ENCODE measurements at regions not wholly inside any gene's neighbourhood (a gene's known extent, or its start where the extent isn't known, plus 50 kb on each side); places are given as distances from the start of the nearest gene placed in this dataset.

DNA sequence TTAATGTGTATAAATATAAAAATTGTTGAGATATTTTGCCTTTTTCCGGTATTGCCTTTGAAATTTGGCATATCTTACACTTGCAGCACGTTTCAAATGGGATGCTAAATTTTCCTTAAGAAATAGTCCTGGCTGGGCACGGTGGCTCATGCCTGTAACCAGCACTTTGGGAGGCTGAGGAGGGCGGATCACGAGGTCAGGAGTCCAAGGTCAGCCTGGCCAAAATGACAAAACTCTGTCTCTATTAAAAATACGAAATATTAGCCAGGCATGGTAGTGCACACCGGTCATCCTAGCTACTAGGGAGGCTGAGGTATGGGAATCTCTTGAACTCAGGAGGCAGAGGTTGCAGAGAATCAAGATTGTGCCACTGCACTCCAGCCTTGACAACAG lies 220.2 kb downstream of the PTEN start:
- no peak for DNase-seq (ENCODE audit: low spot score)

DNA sequence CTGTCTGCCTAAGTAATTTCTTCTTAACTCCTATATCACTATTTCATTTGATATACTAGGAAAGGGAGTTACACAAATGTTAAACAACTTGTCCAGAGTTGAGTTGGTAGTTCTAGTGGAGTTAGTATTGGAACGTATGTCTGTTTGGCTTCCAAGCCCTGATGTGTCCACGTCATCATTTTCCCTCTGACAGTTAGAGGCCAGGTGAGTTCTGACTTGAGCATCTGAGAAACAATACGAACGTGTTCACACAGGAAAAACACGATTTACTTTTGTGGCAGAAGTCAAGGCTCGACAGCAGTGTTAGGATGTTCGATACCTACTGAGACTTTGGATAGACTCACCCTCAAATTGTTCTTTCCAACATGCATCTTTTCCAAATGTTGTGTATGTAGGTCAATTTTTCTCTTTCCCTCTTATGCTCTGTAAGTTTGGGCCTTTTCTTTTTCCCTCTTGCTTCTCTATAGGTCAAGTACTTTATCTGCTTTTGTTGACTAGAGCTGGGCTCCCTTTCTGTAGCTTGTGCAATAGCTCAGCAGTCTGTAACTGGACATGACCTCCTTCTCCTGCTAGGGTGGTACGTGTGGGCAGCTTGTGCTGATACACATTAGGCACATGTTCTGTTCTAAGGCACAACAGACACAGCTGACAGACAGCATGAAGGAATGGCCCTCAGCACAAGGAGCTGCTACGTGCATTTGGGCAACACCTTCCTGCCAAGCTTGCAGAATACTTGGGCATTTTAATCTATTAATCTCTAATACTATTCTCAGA lies 222.9 kb downstream of the PTEN start:
- DNase-seq (ENCODE audit: low spot score) = no peak

GRCh38 chr10:88088441-88089340 lies 225.3 kb downstream of the PTEN start:
- no peak for DNase-seq (ENCODE audit: low spot score)

DNA sequence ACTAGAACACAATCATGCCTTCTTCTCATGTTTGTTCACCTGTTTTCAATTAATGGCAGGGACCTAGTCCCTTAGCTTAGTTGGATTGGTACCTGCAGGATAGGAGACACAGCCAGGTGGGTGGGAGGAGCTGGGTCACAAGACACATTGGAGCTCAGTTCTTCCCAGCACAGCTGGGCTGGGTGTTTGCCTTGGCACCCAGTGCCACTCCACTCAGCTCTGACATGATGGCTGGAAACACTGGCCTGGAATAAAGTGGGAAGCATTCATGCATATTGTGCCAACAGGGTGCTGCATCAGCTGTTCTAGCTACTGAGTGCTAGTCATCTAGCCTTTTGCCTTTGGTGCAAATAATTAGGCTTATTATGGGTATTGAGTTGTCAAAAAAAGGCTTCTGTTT lies 226.1 kb downstream of the PTEN start:
- no peak for DNase-seq (ENCODE audit: low spot score)

- no peak for DNase-seq (ENCODE audit: low spot score)
Observed at GRCh38 chr10:88090568-88091214, 227.3 kb downstream of the PTEN start.

DNA sequence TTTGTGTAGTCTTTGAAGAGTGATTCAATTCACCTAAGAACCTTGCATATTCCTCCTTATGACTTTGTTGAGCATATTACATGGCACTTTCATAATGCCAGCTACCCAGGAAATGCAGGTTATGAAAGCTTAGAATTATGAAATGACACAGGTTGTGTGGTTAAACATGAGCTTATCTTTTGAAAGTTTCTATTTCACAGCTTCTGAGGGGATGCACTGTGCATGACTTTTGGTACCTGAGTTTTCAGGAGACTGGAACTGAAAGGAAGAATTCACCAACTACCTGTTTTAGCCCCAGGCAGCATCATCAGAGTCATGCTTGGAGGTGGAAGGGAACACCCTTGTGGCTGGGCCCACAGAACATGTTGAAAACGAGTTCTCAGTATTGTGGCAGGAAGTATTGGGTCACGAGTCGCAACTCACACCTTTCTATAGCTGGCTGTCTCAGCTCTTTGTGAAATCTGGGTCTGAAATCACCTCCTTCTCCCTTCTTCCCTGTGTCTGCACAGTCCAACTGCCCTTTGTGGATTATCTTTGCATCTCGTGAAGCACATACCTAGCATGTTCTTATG lies 228.2 kb downstream of the PTEN start:
- DNase-seq (ENCODE audit: low spot score) = no peak

DNA sequence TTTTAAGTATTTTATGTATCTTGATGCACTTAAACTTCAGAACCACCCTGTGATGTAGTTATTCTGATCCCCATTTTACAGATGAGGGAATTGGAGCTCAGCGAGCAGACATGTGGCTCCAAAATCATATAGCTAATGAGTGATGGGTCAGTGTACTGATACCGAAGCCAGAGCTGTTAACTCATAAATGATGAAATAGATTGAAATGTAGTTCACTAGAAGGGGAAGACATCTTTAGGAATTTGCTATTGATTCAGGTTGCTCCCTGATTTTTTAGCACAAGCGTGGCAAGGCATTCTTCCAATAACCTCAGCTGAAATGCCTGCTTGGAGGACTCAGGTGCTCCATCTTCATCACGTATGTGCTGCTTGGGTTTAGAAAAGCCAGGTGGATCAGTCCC lies 228.8 kb downstream of the PTEN start:
- DNase-seq (ENCODE audit: low spot score) = no peak

DNA sequence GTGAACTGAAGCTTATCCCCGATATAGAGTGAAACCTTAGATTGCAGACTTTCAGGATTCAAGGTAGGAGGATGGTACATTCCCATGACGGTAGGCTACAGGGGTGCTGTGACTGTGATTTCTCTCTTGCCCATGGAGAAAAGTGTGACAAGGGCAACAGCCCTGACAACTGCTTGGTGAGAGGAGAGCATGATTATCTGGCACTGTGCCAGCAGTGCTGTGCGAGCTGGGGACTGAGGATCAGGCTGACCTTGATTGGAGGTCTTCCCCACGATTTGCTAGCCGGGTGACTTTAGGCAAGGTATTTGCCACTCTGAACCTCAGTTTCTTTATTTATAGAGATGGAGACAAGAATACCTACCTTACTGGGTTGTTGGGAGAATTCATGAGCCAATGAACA lies 229.5 kb downstream of the PTEN start:
- DNase-seq (ENCODE audit: low spot score) = no peak

- DNase-seq (ENCODE audit: low spot score) = no peak
Observed at GRCh38 chr10:88094795-88095194, 231.4 kb downstream of the PTEN start.

DNA sequence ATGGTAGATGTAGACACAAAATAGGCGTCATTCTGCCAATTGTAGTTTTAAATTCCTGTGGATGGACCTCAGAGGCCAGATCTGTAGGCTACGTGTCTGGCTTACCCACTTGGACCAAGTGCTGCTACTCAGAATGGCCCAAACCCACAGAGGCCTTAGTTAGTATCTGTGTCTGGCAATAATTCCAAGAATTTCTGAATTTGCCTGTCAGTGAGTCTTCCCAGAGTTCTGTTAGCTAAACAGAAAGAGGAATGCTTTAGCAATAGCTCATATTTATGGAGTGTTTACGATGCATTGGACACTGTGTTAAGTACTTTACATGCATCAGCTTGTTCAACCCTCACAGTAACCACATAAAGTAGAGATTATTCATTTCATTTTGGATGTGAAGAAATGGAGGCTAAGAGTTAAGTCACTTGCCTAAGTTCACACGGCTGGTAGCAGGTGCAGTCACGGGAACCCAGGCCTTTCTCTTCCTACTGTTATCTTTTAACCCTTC lies 231.8 kb downstream of the PTEN start:
- no peak for DNase-seq (ENCODE audit: low spot score)

- DNase-seq (ENCODE audit: low spot score) = no peak
Observed at GRCh38 chr10:88095778-88096431, 232.5 kb downstream of the PTEN start.

- DNase-seq (ENCODE audit: low spot score) = no peak
Observed at GRCh38 chr10:88097092-88097516, 233.7 kb downstream of the PTEN start.

GRCh38 chr10:88097536-88097935 lies 234.1 kb downstream of the PTEN start:
- DNase-seq (ENCODE audit: low spot score) = no peak

- no peak for DNase-seq (ENCODE audit: low spot score)
Observed at GRCh38 chr10:88100281-88100680, 236.9 kb downstream of the PTEN start.

DNA sequence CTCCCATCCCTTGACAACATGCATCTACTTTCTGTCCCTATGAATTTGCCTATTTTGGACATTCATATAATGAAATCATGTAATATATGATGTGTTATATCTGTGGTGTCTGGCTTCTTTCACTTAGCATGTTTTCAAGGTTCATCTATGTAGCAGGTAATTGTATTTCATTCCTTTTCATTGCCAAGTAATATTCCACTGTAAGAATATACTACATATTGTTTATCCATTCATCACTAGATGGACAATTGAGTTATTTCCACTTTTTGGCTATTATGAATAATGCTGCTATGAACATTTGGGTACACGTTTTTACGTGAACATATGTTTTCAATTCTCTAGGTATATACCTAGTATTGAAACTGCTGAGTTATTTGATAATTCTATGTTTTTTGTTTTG lies 238.2 kb downstream of the PTEN start:
- no peak for DNase-seq (ENCODE audit: low spot score)

DNA sequence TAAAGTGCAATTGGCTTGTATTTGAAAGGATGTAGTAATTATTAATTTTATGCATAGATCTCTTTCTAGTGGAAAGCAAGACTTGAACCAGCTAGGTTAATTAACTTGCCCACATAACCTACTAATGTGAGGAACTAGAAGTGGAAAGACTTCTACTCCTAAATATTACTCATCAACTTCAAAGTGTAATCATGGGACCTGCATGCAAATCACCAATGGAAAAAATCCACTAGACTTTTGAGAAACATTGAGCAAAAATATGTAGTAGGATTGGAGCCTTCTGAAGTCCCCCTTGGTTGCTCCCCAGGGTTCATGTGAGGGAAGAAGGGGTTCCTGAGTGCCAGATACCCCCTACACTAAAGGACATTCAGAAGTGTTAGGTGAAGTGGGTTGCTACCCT lies 240.2 kb downstream of the PTEN start:
- no peak for DNase-seq (ENCODE audit: low spot score)

GRCh38 chr10:88104223-88104622 lies 240.8 kb downstream of the PTEN start:
- no peak for DNase-seq (ENCODE audit: low spot score)

GRCh38 chr10:88106366-88106765 lies 242.9 kb downstream of the PTEN start:
- DNase-seq (ENCODE audit: low spot score) = no peak

DNA sequence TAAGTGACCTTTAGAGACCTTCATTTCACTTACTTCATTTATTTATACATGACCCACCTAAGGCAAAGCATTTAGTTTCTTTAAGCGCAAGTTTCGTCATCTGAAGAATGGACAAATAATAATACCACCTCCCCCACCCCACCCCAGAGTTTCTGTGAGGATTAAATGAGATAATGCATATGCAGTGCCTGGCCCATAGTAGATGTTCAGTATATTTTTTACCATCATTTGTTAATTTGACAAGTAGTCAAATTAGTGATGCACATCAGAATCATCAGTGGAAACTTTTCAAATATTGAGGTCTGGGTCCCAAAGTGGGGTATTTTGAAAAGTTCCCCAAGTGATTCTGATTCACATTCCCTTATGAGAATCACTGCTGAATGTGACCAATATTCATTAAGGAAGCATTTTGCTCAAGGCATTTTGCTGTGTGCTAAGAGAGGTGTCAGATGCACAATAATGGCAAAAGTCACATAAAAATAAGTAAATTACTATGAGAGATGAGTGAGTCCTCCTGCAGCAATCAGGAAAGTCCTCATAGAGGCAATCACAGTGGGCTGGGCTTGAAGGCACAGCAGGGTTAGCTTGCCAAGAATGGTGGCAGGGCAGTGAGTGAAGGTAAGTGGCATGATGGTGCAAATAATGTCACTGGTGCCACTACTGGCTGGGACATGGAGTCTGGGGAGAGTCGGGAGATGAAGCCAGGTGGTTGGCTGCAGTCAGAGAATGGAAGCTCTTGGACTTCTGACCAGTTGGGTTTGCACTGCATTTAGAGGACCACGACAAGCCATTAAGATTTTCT lies 244.1 kb downstream of the PTEN start:
- DNase-seq (ENCODE audit: low spot score) = no peak

DNA sequence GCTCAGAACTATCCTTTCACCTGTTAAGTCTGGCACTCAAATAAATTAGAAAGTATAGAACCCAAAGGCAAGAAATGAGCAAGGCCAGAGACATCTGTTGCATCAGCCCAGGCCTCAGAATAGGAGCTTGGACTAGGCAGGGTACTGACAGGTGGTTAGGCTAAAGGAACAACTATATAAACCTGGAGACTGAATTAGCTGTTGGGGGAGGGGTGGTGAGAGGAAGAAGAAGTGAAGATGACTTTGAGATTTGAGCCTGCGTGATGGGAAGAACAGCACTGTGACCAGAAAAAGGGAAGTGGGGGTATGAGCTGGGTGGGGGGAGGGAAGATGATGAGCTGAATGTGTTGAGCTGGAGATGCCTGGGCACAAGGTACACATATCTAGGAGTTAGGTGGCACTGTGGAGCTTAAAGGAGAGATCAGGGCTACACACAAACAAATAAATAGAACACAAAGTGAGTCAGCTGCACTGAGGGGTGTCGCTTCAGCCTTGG lies 244.7 kb downstream of the PTEN start:
- DNase-seq (ENCODE audit: low spot score) = no peak

DNA sequence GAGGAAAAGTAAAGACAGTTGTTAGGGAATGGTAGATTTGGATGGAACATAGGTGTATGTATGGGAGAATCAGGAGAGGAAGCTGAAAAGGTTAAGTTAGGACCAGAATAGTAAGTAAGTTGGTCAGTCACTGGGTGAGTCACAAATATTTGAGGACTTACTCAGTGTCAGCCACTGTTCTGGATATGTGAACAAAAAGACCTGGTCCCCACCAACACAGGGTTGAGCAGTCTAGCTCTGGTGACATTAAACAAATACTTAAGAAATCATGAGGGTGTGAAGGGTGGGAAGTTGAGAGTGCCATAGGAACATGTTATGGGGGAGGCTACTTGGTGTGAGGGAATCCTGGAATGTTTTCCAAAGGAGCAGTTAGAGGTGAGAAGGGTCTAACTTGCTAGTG lies 246.9 kb downstream of the PTEN start:
- no peak for DNase-seq (ENCODE audit: low spot score)
